ENCODE measurements at regions not wholly inside any gene's neighbourhood (a gene's known extent, or its start where the extent isn't known, plus 50 kb on each side); places are given as distances from the start of the nearest gene placed in this dataset.

DNA sequence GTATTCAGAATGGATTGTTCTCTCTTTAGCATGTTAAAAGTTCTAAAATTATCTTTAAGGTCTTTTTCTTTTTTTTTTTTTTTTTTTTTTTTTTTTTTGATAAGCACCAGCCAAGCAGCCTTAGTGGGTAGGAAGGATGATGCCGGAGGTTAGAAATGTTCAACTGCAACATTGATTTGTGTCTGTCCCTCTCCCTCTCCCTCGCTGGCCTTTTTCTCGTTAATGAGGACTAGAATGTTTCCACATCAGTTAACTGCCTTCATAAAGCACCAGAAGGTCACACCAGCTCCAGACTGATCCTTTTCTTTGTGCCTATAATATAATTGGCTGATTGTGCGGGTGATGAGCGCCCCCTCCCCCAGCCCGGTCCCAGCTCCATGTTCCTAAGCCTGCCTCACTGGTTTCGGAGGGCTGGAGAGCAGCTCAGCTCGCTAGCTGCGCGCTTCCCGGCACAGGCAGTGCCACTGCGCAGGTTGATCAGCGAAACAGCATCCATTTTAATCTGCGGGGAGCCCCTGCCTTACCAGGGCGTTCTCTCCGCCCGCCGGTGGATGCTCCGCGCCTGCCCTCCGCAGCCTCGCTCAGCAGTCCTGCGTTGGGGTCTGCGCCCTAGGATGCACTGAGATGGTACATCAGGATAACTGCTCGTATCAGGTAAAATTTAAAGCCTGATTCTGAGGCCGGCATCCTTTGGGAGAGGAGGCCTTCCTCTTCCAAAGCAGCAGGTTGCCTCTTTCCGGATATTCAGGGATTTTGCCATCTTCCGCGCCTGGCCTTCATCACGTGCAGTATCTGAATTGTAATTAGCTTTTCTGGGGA is 148.9 kb upstream of the IL12A start, which contains the start of gene SCHIP1:
SCHIP1 (plus strand) TSS at position 301 of the 819 bp plus-strand sequence.
- Histone ChIP-seq H4K20me1 (ENCODE audit: insufficient read depth, low read length) (no peaks in the 10 kb centered on the region), H3K4me3 (ENCODE audit: low read depth, low read length, poor library complexity, severe bottlenecking) (no peak within 1 kb of the TSS), H3K36me3 (ENCODE audit: insufficient read depth, low read length) (no peaks in the 10 kb centered on the region), H2AFZ (ENCODE audit: low read length) (no peak within 1 kb of the TSS), H3K9me2 (ENCODE audit: insufficient read depth, low read length) (no peaks in the 10 kb centered on the region), H3K4me2 (ENCODE audit: low read length) (no peak within 1 kb of the TSS), H3K27ac (ENCODE audit: low read depth, low read length, poor library complexity, severe bottlenecking) (no peak within 1 kb of the TSS), H3K9me3 (ENCODE audit: low read length) (no peaks in the 10 kb centered on the region), H3K4me1 (ENCODE audit: insufficient read depth, low read length, poor library complexity, severe bottlenecking) (no peaks in the 10 kb centered on the region), H3K79me2 (ENCODE audit: insufficient read depth, low read depth, low read length) (no peaks in the 10 kb centered on the region)
- TF ChIP-seq EZH2phosphoT487 (IDR thresholded peaks at IDR 0.05; ENCODE audit: borderline replicate concordance, low read depth, low read length): no peak
- TF ChIP-seq, protein P1, sequence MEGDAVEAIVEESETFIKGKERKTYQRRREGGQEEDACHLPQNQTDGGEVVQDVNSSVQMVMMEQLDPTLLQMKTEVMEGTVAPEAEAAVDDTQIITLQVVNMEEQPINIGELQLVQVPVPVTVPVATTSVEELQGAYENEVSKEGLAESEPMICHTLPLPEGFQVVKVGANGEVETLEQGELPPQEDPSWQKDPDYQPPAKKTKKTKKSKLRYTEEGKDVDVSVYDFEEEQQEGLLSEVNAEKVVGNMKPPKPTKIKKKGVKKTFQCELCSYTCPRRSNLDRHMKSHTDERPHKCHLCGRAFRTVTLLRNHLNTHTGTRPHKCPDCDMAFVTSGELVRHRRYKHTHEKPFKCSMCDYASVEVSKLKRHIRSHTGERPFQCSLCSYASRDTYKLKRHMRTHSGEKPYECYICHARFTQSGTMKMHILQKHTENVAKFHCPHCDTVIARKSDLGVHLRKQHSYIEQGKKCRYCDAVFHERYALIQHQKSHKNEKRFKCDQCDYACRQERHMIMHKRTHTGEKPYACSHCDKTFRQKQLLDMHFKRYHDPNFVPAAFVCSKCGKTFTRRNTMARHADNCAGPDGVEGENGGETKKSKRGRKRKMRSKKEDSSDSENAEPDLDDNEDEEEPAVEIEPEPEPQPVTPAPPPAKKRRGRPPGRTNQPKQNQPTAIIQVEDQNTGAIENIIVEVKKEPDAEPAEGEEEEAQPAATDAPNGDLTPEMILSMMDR (conservative IDR thresholded peaks at IDR 0.05; ENCODE audit: low read length): no peak
- POLR2A ChIA-PET: interaction anchor here (0.6 to 1.9 kb wide), 2 partner anchors 10 to 592 kb away, joined by 3 to 5 read pairs; no protein-coding TSS in a partner anchor
- CTCF ChIA-PET (ENCODE audit: unreplicated experiment): no interaction called here
- intact Hi-C loops (cut with micrococcal nuclease; ENCODE audit: unreplicated experiment): no loop called here
- BruUV-seq (replicated peaks): no TSS peak
- no peak for DNase-seq (ENCODE audit: low spot score)

GRCh38 chr3:159840703-159841299 is 147.8 kb upstream of the IL12A start:
- ChIA-PET POLR2A (interaction anchor here (0.6 kb wide), 1 partner anchor 556 kb away, joined by 4 read pairs; no protein-coding TSS in a partner anchor), CTCF (ENCODE audit: unreplicated experiment) (no interaction called here)
- H3K36me3 ChIP-seq (ENCODE audit: insufficient read depth, low read length): no peaks in the 10 kb centered on the region
- TF ChIP-seq, protein P1 (conservative IDR thresholded peaks at IDR 0.05; ENCODE audit: low read length): no peak
- TF ChIP-seq EZH2phosphoT487 (IDR thresholded peaks at IDR 0.05; ENCODE audit: borderline replicate concordance, low read depth, low read length): no peak
- DNase-seq (ENCODE audit: low spot score): no peak
- H3K4me3 ChIP-seq (ENCODE audit: low read depth, low read length, poor library complexity, severe bottlenecking): no peak overlapping the region
- H2AFZ ChIP-seq (ENCODE audit: low read length): no peak overlapping the region
- H3K4me1 ChIP-seq (ENCODE audit: insufficient read depth, low read length, poor library complexity, severe bottlenecking): no peaks in the 10 kb centered on the region
- H4K20me1 ChIP-seq (ENCODE audit: insufficient read depth, low read length): no peaks in the 10 kb centered on the region
- no peak overlapping the region for H3K4me2 ChIP-seq (ENCODE audit: low read length)
- no peaks in the 10 kb centered on the region for H3K79me2 ChIP-seq (ENCODE audit: insufficient read depth, low read depth, low read length)
- no peaks in the 10 kb centered on the region for H3K9me2 ChIP-seq (ENCODE audit: insufficient read depth, low read length)
- BruUV-seq (replicated peaks): no TSS peak
- intact Hi-C loops (cut with micrococcal nuclease; ENCODE audit: unreplicated experiment): no loop called here
- H3K27ac ChIP-seq (ENCODE audit: low read depth, low read length, poor library complexity, severe bottlenecking): no peak overlapping the region
- H3K9me3 ChIP-seq (ENCODE audit: low read length): no peaks in the 10 kb centered on the region

DNA sequence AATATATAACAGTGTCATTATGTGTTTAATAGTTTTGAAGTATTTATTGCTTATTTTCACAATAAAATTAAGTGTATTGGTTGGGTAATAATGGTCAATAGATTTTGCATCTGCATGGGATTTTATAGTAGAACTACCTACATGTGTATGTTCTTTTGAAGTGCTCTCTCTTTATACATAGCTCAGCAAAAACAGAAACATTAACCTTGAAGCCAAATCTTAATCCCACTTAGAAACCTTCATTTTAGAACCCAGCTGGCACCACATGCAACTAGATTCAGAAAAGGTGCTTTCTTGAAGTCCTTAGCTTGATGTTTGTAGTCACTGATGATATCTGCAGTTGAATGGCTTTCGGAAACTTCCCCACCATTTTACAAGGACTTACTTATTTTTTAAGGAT is 146.9 kb upstream of the IL12A start:
- no TSS peak for BruUV-seq (replicated peaks)
- TF ChIP-seq, protein P1 (conservative IDR thresholded peaks at IDR 0.05; ENCODE audit: low read length): no peak
- TF ChIP-seq EZH2phosphoT487 (IDR thresholded peaks at IDR 0.05; ENCODE audit: borderline replicate concordance, low read depth, low read length): no peak
- ChIA-PET POLR2A (interaction anchor here (1.2 kb wide), 1 partner anchor 53 kb away, joined by 4 read pairs; no protein-coding TSS in a partner anchor), CTCF (ENCODE audit: unreplicated experiment) (no interaction called here)
- Histone ChIP-seq H3K4me2 (ENCODE audit: low read length) (no peak overlapping the region), H3K9me3 (ENCODE audit: low read length) (no peaks in the 10 kb centered on the region), H3K27ac (ENCODE audit: low read depth, low read length, poor library complexity, severe bottlenecking) (no peak overlapping the region), H3K4me3 (ENCODE audit: low read depth, low read length, poor library complexity, severe bottlenecking) (no peak overlapping the region), H4K20me1 (ENCODE audit: insufficient read depth, low read length) (no peaks in the 10 kb centered on the region), H3K79me2 (ENCODE audit: insufficient read depth, low read depth, low read length) (no peaks in the 10 kb centered on the region), H3K36me3 (ENCODE audit: insufficient read depth, low read length) (no peaks in the 10 kb centered on the region), H3K9me2 (ENCODE audit: insufficient read depth, low read length) (no peaks in the 10 kb centered on the region), H2AFZ (ENCODE audit: low read length) (no peak overlapping the region), H3K4me1 (ENCODE audit: insufficient read depth, low read length, poor library complexity, severe bottlenecking) (no peaks in the 10 kb centered on the region)
- intact Hi-C loops (cut with micrococcal nuclease; ENCODE audit: unreplicated experiment): no loop called here
- DNase-seq (ENCODE audit: low spot score): no peak

Data from OCI-LY7 (cell line).